NCI-H526 treated with DMSO at 0.1 percent for 48 hours (cell line): ENCODE measurements at regions not wholly inside any gene's neighbourhood (a gene's known extent, or its start where the extent isn't known, plus 50 kb on each side); places are given as distances from the start of the nearest gene placed in this dataset.
A peak's percentile ranks its signal among the peaks of the same experiment; 100 is the strongest.

Experiments used
- DNase-seq: peaks from one replicate; lab custom pipeline; 2025; lab: John Stamatoyannopoulos, UW

GRCh38 chr13:79267560-79267959 is 138.5 kb downstream of the RBM26 start:
- DNase-seq: no peak

DNA sequence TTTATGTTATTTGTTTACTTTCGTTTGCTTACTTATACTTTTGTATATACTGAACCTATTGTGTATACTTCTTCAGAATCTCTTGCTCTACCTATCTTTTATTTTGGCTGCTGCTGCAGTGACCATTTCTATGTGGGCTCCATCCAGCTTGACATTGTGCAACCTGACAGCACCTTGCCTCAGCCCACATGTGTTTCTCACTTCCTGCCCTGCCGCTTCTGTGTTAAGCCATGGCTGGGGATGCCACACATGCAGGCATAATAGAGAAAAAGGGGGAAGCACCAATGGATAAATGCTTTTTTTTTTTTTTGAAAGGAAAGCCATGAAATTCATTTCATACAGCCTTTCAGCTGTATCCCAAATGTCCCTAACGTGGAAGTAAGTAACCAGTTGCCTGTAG is 147.6 kb downstream of the RBM26 start:
- no peak for DNase-seq

DNA sequence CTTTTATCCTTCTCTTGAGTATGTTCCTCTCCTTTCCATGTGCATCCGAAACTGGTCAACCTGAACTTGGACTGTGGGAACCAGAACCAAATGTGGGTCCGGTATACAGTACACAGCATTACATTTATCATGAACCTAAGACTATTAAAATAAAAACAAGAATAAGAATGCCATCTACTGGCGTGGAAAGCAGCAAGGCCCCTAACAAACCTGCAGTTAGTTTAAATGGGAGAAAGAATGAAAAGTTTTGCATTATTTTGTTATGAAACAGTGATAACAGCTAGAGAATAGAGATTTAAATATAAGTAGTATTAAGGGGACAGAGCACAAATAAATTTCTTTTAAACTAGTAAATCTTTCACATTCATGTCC is 159.5 kb downstream of the RBM26 start:
- DNase-seq: peak; percentile 64

GRCh38 chr13:79245937-79246577 is 160.0 kb downstream of the RBM26 start:
- no peak for DNase-seq

DNA sequence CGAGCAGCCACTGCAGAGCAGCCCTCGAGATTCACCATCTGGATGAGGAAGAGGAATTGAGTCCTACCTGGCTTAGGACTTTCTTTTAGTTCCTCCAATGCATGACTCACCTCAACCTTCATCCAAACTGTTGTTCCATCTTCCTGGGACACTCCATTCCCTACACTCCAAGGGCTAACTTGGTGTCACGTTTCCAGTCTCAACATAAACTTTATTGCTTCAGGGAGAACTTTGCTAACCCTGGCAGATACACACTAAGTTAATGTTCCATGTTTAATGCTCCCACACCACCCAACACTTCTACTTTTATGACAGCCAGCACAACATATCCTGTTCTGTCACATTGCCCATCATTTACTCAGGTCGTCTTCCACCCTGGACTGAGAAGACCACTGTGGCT is 164.4 kb downstream of the RBM26 start:
- no peak for DNase-seq

GRCh38 chr13:79237981-79238380 is 168.1 kb downstream of the RBM26 start:
- no peak for DNase-seq

DNA sequence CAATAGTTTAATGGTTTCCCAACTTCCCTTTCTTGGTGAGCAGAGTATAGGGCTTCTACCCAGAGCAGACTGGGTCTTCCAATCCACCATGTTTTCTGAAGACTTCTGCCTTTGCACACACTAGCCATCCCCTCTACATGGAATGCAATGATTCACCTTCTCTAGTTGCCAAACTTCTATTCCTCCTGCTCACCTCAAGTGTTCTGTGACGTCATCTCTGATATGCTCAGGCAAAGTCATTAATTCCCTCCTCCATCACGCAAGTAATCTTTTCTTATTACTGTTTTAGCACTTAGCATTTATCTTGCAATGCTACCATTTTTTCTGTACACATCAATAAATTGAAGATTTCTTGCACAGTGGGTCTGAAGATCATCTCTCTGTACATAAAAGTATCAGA is 174.2 kb downstream of the RBM26 start:
- no peak for DNase-seq

- DNase-seq: no peak
Measured at GRCh38 chr13:79229761-79230160, 176.3 kb downstream of the RBM26 start.

DNA sequence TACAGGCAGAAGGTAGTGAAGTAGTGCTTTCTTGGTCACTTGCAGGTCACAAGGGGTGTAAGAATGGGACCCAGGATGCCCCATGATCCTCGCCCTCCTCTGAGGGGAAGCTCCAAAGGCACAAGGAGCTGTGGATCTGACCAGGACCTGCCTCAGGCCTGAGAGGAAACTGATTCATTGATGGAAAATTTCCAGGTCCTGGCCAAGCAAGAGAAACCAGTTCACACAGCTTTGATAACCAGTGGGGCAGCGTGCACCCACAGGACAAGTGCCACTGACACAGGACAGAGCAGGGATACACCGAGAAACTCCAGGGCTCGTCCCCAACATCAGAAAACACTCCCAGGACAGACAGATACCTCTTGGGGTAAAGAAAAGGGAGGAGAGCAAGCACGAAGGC is 177.1 kb downstream of the RBM26 start:
- DNase-seq: no peak

DNA sequence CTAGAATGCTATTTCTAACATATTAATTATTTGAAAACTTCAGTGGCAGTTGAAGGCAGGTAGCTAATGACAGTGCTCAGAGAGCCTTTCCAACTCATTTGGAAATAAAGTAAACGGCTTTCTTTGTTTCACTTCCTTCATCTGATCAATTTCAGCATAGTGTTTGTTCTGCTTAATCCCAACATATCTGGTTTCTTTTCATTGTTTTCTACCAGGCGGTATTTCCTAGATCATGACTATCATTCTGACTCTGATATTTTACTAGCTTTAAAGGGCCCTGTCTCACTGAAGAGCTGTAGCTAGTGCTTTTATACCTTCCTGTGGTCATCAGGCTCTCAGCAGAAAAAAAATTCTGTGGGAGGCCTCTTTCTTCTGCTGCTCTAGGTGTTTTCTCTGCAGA is 178.6 kb downstream of the RBM26 start:
- no peak for DNase-seq

GRCh38 chr13:79226938-79227337 is 179.1 kb downstream of the RBM26 start:
- DNase-seq: no peak

DNA sequence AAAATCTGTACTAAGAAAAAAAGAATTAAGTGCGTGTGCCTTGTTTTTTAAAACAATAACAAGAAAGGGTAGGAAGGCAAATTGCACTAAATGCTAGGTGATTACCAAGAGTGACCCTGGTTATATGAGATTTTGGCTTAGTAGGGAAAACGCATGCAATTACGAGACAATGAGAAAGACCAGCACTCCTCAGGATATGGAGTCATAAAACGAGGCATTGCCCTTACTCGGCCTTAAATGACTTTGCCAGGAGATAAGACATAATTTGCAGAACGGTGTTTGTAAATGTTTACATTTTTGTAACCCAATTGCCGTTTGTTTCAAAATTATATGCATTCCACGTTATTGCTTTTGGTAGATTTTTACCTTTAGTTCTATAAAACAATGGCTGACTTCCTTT is 179.8 kb downstream of the RBM26 start:
- no peak for DNase-seq

- no peak for DNase-seq
Measured at GRCh38 chr13:79225487-79226232, 180.4 kb downstream of the RBM26 start.

DNA sequence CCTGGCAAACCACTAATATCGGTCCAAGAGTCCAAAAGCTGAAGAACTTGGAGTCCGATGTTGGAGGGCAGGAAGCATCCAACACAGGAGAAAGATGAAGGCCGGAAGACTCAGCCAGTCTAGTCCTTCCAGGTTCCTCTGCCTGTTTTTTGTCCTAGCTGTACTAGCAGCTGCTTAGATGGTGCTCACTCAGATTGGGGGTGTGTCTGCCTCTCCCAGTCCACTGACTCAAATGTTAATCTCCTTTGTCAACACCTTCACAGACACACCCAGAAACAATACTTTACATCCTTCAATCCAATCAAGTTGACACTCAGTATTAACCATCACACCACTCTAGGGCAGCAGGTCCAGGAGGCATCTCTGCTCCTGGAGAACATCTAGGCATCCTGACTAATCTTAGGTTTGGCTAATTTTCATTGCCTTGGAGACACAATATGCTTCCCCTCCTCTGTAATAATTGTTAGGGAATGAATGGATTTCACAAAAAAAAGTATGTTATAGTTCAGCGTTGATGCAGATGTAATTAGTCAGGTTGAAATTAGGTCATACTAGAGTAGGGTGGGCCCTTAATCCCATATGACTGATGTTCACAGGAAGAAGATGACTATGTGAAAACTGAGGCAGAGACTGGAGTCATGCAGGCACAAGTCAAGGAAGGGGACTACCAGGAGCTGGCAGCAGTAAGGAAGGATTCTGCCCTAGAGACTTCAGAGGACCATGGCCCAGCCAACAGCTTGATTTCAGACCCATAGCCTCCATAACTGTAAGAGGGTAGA is 183.4 kb downstream of the RBM26 start:
- no peak for DNase-seq

- DNase-seq: peak; percentile 98
Measured at GRCh38 chr13:79212064-79212619, 193.9 kb downstream of the RBM26 start.

GRCh38 chr13:79211377-79211776 is 194.7 kb downstream of the RBM26 start:
- DNase-seq: no peak

GRCh38 chr13:79197933-79198332 is 208.1 kb downstream of the RBM26 start:
- DNase-seq: no peak

DNA sequence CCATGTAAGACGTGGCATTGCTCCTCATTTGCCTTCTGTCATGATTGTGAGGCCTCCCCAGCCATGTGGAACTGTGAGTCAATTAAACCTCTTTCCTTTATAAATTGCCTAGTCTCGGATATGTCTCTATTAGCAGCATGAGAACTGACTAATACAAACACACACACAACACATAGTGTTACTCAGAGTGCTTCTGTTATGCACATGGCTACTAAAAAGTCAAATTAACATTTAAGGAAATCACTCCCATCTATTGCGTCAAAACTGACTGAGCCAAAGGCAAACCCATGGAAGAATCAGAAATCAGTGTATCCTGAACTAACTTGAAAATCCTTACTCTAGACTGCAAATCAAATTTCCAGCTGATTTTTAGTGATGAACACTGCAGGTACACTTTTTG is 209.2 kb downstream of the RBM26 start:
- DNase-seq: no peak

DNA sequence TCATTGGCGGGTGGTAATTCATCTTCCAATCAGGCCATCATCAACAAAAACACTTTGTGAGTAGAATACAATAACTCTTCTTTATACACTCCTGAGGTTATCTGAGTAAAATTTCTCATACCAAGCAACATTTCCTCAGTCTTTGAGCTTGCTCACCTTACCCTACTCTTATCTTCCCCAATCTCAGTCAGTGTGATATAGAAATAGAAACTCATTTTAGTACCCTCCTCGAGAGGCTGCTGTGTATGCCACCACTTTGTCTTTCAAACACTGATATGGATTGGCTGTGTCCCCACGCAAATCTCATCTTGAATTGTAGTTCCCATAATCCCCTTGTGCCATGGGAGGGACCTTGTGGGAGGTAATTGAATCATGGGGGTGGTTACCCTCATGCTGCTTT is 209.7 kb downstream of the RBM26 start:
- DNase-seq: no peak

DNA sequence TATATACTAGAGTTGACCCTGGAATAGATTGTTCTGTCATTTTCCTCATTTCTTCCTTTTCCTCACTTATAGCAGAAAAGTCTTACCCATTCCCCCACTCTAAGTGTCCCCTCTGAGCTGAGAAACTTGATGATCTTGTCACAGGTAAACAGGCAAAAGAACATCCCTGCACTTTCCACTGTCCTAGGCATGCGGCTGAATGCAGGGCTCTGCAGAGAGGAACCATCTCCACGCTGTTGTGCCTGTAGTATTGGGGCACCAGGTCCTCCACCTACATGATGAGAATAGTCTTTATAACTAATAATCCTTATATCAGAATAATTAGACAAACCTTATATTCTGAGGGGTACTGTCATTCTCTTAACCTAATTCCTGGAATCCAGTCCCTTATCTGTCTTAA is 211.3 kb downstream of the RBM26 start:
- no peak for DNase-seq

- DNase-seq: no peak
Measured at GRCh38 chr13:79194272-79194671, 211.8 kb downstream of the RBM26 start.

GRCh38 chr13:79191501-79191900 is 214.6 kb downstream of the RBM26 start:
- no peak for DNase-seq

DNA sequence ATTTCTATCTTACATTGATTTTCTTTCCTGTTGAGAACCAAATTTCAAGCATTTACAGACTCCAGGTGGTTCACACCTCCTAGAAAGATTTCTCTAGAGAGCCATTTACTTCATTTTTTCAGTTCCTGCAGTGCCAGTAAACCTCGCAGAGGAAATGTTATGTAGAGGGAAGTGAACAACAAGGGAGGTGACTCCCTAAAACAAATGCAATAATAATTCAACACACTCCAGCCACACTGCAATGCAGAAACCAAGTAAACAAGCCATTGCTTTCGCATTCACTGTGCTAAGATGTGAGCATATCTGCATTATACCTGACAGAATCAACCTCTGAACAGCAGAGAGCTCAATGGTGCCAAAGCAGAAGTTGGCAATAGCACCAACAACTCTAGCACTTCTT is 215.1 kb downstream of the RBM26 start:
- DNase-seq: no peak
